HepG2 (cell line): ENCODE measurements at regions not wholly inside any gene's neighbourhood (a gene's known extent, or its start where the extent isn't known, plus 50 kb on each side); places are given as distances from the start of the nearest gene placed in this dataset.
A peak's percentile ranks its signal among the peaks of the same experiment; 100 is the strongest.

Source experiments
- AFF4 ChIP-seq: sonication (generic); formaldehyde crosslinking; IDR thresholded peaks from 2 replicates; pipeline ENCODE4 v1.4.0; 2020; ENCODE audit warnings: missing genetic modification reagents
- ARID2 ChIP-seq: sonication (generic); formaldehyde crosslinking; IDR thresholded peaks from 2 replicates; pipeline ENCODE4 v1.8.1; 2022; ENCODE audit warnings: mild to moderate bottlenecking, missing genetic modification reagents, borderline replicate concordance
- ARNT ChIP-seq: fragments of 450-650 bp; IDR thresholded peaks from 2 replicates; pipeline ENCODE4 v1.6.1; 2017
- CHCHD3 ChIP-seq: sonication (generic); formaldehyde crosslinking; IDR thresholded peaks from 2 replicates; pipeline ENCODE4 v1.8.0; 2022; ENCODE audit warnings: mild to moderate bottlenecking, missing genetic modification reagents, moderate library complexity
- FOSL2 ChIP-seq: sonication (generic); formaldehyde crosslinking; IDR thresholded peaks from 2 replicates; pipeline ENCODE4 v1.4.0; 2020; ENCODE audit warnings: missing genetic modification reagents
- FOXO4 ChIP-seq: sonication (generic); formaldehyde crosslinking; conservative IDR thresholded peaks from 2 replicates; pipeline ENCODE4 v1.8.1; 2023; ENCODE audit warnings: missing genetic modification reagents
- IKZF5 ChIP-seq: IDR thresholded peaks from 2 replicates; pipeline ENCODE4 v1.6.1; 2018; ENCODE audit warnings: missing genetic modification reagents, mild to moderate bottlenecking, missing compliant biosample characterization
- IRF2 ChIP-seq: IDR thresholded peaks from 2 replicates; pipeline ENCODE4 v1.6.1; 2018; ENCODE audit warnings: missing genetic modification reagents, missing compliant biosample characterization
- MEIS2 ChIP-seq: sonication (generic); formaldehyde crosslinking; IDR thresholded peaks from 2 replicates; pipeline ENCODE4 v1.9.0; 2021; ENCODE audit warnings: mild to moderate bottlenecking, missing genetic modification reagents
- NR2F6 ChIP-seq, 2 experiments: IDR thresholded peaks; 2 replicates each; pipeline ENCODE4 v1.6.1; 2016; ENCODE audit warnings: antibody characterized with exemption in 1 of 2, mild to moderate bottlenecking in 1 of 2
- RBFOX2 ChIP-seq: fragments of 200-400 bp; formaldehyde crosslinking; IDR thresholded peaks from 2 replicates; pipeline ENCODE4 v1.6.1; 2017; ENCODE audit warnings: low read depth, mild to moderate bottlenecking, low read length
- TBX2 ChIP-seq: sonication (generic); formaldehyde crosslinking; IDR thresholded peaks from 2 replicates; pipeline ENCODE4 v1.5.0; 2020; ENCODE audit warnings: missing genetic modification reagents, mild to moderate bottlenecking, borderline replicate concordance
- ZBTB10 ChIP-seq: sonication (generic); formaldehyde crosslinking; IDR thresholded peaks from 2 replicates; pipeline ENCODE4 v1.4.0; 2020; ENCODE audit warnings: missing genetic modification reagents, borderline replicate concordance
- ZBTB25 ChIP-seq: IDR thresholded peaks from 2 replicates; pipeline ENCODE4 v1.6.1; 2018; ENCODE audit warnings: missing genetic modification reagents
- ZFP90 ChIP-seq: sonication (generic); formaldehyde crosslinking; IDR thresholded peaks from 2 replicates; pipeline ENCODE4 v1.8.0; 2022; ENCODE audit warnings: missing genetic modification reagents, mild to moderate bottlenecking, inconsistent platforms, borderline replicate concordance
- ZNF674 ChIP-seq: sonication (generic); formaldehyde crosslinking; IDR thresholded peaks from 2 replicates; pipeline ENCODE4 v1.5.0; 2020; ENCODE audit warnings: low read depth, mild to moderate bottlenecking, missing genetic modification reagents
- ZNF691 ChIP-seq: sonication (generic); formaldehyde crosslinking; IDR thresholded peaks from 2 replicates; pipeline ENCODE4 v1.4.0; 2020; ENCODE audit warnings: missing genetic modification reagents, low read depth, mild to moderate bottlenecking, borderline replicate concordance

GRCh38 chr20:50320901-50321796 is 130.5 kb downstream of the CEBPB start (continued):
- no peak for TF ChIP-seq AFF4
- TF ChIP-seq NR2F6 (IDR thresholded peaks at IDR 0.05) = no peak; the same call in 1 of the 2 replicates
- TF ChIP-seq NR2F6 (CRISPR knock-in tag; IDR thresholded peaks at IDR 0.05) = peak; percentile 59; the same call in 1 of the 2 replicates
- TF ChIP-seq RBFOX2 = peak; percentile 85
- TF ChIP-seq IRF2 (CRISPR knock-in tag) = peak; percentile 90
- 0 out of 2 replicates have a peak, but pooled peaks have one; percentile 91 for TF ChIP-seq FOXO4 (CRISPR knock-in tag)
- TF ChIP-seq TBX2 = peak; percentile 85
- TF ChIP-seq MEIS2 (CRISPR knock-in tag) = peak; percentile 34; the same call in 1 of the 2 replicates
- peak; percentile 78 for TF ChIP-seq IKZF5 (CRISPR knock-in tag)
- no peak for TF ChIP-seq ARNT
- TF ChIP-seq CHCHD3 (CRISPR knock-in tag) = no peak
- TF ChIP-seq ZNF674 (CRISPR knock-in tag) = no peak
- TF ChIP-seq ARID2 (CRISPR knock-in tag) = peak; percentile 89; the same call in 1 of the 2 replicates
- TF ChIP-seq ZNF691 (CRISPR knock-in tag) = peak; percentile 91
- TF ChIP-seq ZFP90 = 0 out of 2 replicates have a peak, but pooled peaks have one; percentile 58
- TF ChIP-seq ZBTB10 = peak; percentile 83; the same call in 1 of the 2 replicates
- TF ChIP-seq ZBTB25 (CRISPR knock-in tag) = no peak
- TF ChIP-seq FOSL2 (CRISPR knock-in tag) = peak; percentile 98
